ENCODE measurements at regions not wholly inside any gene's neighbourhood (a gene's known extent, or its start where the extent isn't known, plus 50 kb on each side); places are given as distances from the start of the nearest gene placed in this dataset.

- no peak for TF ChIP-seq CTCF (conservative IDR thresholded peaks at IDR 0.05)
- no peak for TF ChIP-seq EZH2 (IDR thresholded peaks at IDR 0.05; ENCODE audit: low read depth)
These were observed 182.2 kb upstream of the ANKRD55 start for GRCh38 chr5:56415356-56415765.

Data from PC-9 (cell line).